GM23248 (cell line): ENCODE measurements at regions not wholly inside any gene's neighbourhood (a gene's known extent, or its start where the extent isn't known, plus 50 kb on each side); places are given as distances from the start of the nearest gene placed in this dataset.

Experiments
- DNase-seq: peaks from one replicate; pipeline ENCODE4 v3.0.0-alpha.2; 2015
- H2AFZ ChIP-seq: fragments of 200-600 bp; sonication (generic); 2 replicates; pipeline ENCODE4 v1.6.1; 2016; ENCODE audit warnings: antibody characterized with exemption
- H3F3A ChIP-seq: fragments of 200-600 bp; sonication (generic); 2 replicates; pipeline ENCODE4 v1.6.1; 2016; ENCODE audit warnings: mild to moderate bottlenecking, antibody characterized with exemption, mixed run types; ENCODE audit not compliant: insufficient read depth
- H3K27ac ChIP-seq: fragments of 200-600 bp; sonication (generic); 2 replicates; pipeline ENCODE4 v1.5.1; 2016; ENCODE audit warnings: mild to moderate bottlenecking
- H3K27me3 ChIP-seq: fragments of 200-600 bp; sonication (generic); replicated peaks from 2 replicates; pipeline ENCODE4 v1.6.1; 2016; ENCODE audit warnings: mild to moderate bottlenecking; ENCODE audit not compliant: insufficient read depth
- H3K36me3 ChIP-seq: fragments of 200-600 bp; sonication (generic); 2 replicates; pipeline ENCODE4 v1.6.1; 2016; ENCODE audit warnings: low read depth, mild to moderate bottlenecking
- H3K4me1 ChIP-seq: fragments of 200-600 bp; sonication (generic); 2 replicates; pipeline ENCODE4 v1.6.1; 2016; ENCODE audit warnings: mild to moderate bottlenecking; ENCODE audit not compliant: insufficient read depth
- H3K4me2 ChIP-seq: fragments of 200-600 bp; sonication (generic); one replicate; pipeline ENCODE4 v1.6.1; 2016; ENCODE audit warnings: mild to moderate bottlenecking; ENCODE audit not compliant: unreplicated experiment
- H3K4me3 ChIP-seq: fragments of 200-600 bp; sonication (generic); 2 replicates; pipeline ENCODE4 v1.5.1; 2016; ENCODE audit warnings: mild to moderate bottlenecking
- H3K79me2 ChIP-seq: fragments of 200-600 bp; sonication (generic); 2 replicates; pipeline ENCODE4 v1.6.1; 2016; ENCODE audit warnings: mild to moderate bottlenecking; ENCODE audit not compliant: insufficient read depth
- H3K9ac ChIP-seq: fragments of 200-600 bp; sonication (generic); 2 replicates; pipeline ENCODE4 v1.6.1; 2016; ENCODE audit warnings: mild to moderate bottlenecking
- H3K9me2 ChIP-seq: fragments of 200-600 bp; sonication (generic); 2 replicates; pipeline ENCODE4 v1.6.1; 2016; ENCODE audit warnings: mixed run types, mild to moderate bottlenecking, moderate library complexity; ENCODE audit not compliant: insufficient read depth
- H3K9me3 ChIP-seq: fragments of 200-600 bp; sonication (generic); one replicate; pipeline ENCODE4 v1.6.1; 2017; ENCODE audit warnings: low read depth
- H4K20me1 ChIP-seq: fragments of 200-600 bp; sonication (generic); 2 replicates; pipeline ENCODE4 v1.6.0; 2016; ENCODE audit not compliant: insufficient read depth
- EZH2 ChIP-seq: fragments of 200-600 bp; sonication (generic); IDR thresholded peaks from 2 replicates; pipeline ENCODE4 v1.6.1; 2018; ENCODE audit warnings: antibody characterized with exemption, mild to moderate bottlenecking; ENCODE audit not compliant: insufficient read depth, poor library complexity, severe bottlenecking
- EZH2phosphoT487 ChIP-seq: fragments of 200-600 bp; sonication (generic); IDR thresholded peaks from 2 replicates; pipeline ENCODE4 v1.6.1; 2018; ENCODE audit warnings: antibody characterized with exemption, moderate library complexity, mild to moderate bottlenecking, low read depth; ENCODE audit not compliant: insufficient read depth
- WGBS, 2 experiments: methylation state at CpG; one replicate each; pipeline ENCODE4 v1.1.6; 2015 to 2017; ENCODE audit warnings: low lambda C conversion rate in 2 of 2, low coverage in 1 of 2; ENCODE audit errors: missing lambda C conversion rate in 2 of 2; 5-methylcytosine and 5-hydroxymethylcytosine counted together
- in situ Hi-C: fragments of 300-500 bp; cut with MboI; formaldehyde crosslinking; loops from 2 replicates; pipeline ENCODE4 v1.15.0; 2020

- in situ Hi-C loops: no loop called here
- DNase-seq: peak; percentile 13
- Histone ChIP-seq H3K4me3 (no peak overlapping the region), H3K4me1 (peaks cover 62% of the 10 kb centered on the region), H3K36me3 (no peaks in the 10 kb centered on the region), H3K27ac (no peak overlapping the region), H3K79me2 (no peaks in the 10 kb centered on the region), H4K20me1 (no peaks in the 10 kb centered on the region), H3K27me3 (no peaks in the 10 kb centered on the region), H3K9me2 (no peaks in the 10 kb centered on the region), H3K4me2 (no peak overlapping the region), H3K9ac (no peak overlapping the region), H3F3A (peaks cover 34% of the 10 kb centered on the region), H3K9me3 (no peaks in the 10 kb centered on the region), H2AFZ (peak overlapping the region; percentile 21; the same call in 1 of the 2 replicates)
- 22 to 33% methylated on average over 1 of the region's 1 CpG for WGBS, 2 experiments
- TF ChIP-seq EZH2phosphoT487 (no peak), EZH2 (no peak)
Observed at GRCh38 chr6:71481011-71481410, 192.4 kb downstream of the OGFRL1 start.

- H3K9me3 ChIP-seq: no peaks in the 10 kb centered on the region
- peak overlapping the region; percentile 11 for H3K4me2 ChIP-seq
- H3K9me2 ChIP-seq: no peaks in the 10 kb centered on the region
- peak overlapping the region; percentile 55 for H2AFZ ChIP-seq
- H3K9ac ChIP-seq: no peak overlapping the region
- no peaks in the 10 kb centered on the region for H3K36me3 ChIP-seq
- no peaks in the 10 kb centered on the region for H3K79me2 ChIP-seq
- TF ChIP-seq EZH2: no peak
- no peak for TF ChIP-seq EZH2phosphoT487
- no peaks in the 10 kb centered on the region for H3K27me3 ChIP-seq
- in situ Hi-C loops: no loop called here
- DNase-seq: no peak
- H4K20me1 ChIP-seq: no peaks in the 10 kb centered on the region
- H3K4me3 ChIP-seq: no peak overlapping the region
- H3K27ac ChIP-seq: no peak overlapping the region
- peaks cover 30% of the 10 kb centered on the region for H3F3A ChIP-seq
- peaks cover 54% of the 10 kb centered on the region for H3K4me1 ChIP-seq
Observed at GRCh38 chr6:71481801-71482200, 193.2 kb downstream of the OGFRL1 start.

DNA sequence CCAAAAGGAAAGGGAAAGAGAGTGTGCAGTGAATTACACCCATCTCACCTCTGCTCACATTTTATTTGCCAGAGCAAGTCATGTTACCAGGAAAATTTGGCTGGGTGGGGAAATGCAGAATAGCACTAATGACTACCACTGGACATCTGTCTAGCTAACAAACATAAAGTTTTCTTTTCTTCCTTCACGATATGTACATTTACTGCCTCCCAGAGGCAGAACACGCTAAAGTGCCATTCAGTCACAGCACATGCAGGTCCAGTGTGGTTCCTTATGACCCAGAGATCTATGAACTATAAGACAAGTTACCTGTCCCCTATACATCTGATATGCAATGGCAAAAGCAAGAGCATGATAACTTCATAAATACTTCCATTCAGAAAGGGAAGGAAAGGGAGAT lies 194.1 kb downstream of the OGFRL1 start:
- TF ChIP-seq EZH2phosphoT487 (no peak), EZH2 (no peak)
- peak; percentile 43 for DNase-seq
- Histone ChIP-seq H4K20me1 (no peaks in the 10 kb centered on the region), H3K9ac (no peak overlapping the region), H3K4me1 (peaks cover 46% of the 10 kb centered on the region), H2AFZ (no peak overlapping the region), H3K79me2 (no peaks in the 10 kb centered on the region), H3K4me3 (no peak overlapping the region), H3F3A (peaks cover 29% of the 10 kb centered on the region), H3K9me2 (no peaks in the 10 kb centered on the region), H3K4me2 (no peak overlapping the region), H3K9me3 (no peaks in the 10 kb centered on the region), H3K27me3 (no peaks in the 10 kb centered on the region), H3K36me3 (no peaks in the 10 kb centered on the region), H3K27ac (no peak overlapping the region)
- in situ Hi-C loops: no loop called here
- 58 to 64% methylated on average over 2 of the region's 2 CpGs for WGBS, 2 experiments

DNA sequence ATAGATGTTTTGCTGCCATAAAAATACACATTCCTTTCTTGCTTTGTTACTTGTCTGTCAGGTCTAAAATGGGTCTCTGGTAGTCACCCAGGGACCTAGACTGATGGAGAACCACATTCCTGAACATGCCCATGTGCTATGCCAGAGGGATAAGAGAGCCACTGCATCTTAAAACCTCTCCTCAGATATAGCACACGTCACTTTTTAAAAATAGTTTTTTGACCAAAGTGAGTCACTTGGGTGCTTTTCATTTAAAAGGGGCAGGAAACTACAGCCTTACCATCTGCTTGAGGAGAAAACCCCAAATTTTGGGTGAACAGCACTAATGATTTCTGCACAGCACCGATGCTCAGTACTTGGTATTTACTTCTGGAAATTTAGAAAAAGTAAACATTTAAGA lies 197.8 kb downstream of the OGFRL1 start:
- in situ Hi-C loops: no loop called here

DNA sequence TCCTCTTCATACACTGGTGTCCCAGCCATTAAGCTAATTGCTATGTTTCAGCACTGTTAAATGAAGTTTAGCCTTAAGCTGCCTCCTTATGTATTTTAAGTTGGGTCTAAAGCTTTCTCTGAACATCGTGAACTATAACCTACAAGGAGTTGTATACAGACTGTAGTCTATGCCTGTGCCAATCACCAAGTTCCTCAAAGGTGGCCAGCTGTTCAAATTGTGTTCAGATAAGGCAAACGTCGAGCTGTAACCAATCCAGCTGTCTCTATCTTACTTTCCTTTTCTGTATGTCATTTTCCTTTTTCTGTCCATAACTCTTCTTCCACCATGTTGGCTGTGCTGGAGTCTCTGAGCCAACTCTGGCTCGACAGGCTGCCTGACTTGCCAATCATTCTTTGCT lies 199.6 kb downstream of the OGFRL1 start:
- Histone ChIP-seq H3F3A (0 out of 2 replicates have a peak, but pooled peaks cover 4% of the 10 kb centered on the region), H3K27me3 (no peaks in the 10 kb centered on the region), H3K27ac (no peak overlapping the region), H3K36me3 (no peaks in the 10 kb centered on the region), H3K9me2 (no peaks in the 10 kb centered on the region), H4K20me1 (no peaks in the 10 kb centered on the region), H3K9ac (no peak overlapping the region), H3K4me3 (no peak overlapping the region), H2AFZ (no peak overlapping the region), H3K9me3 (no peaks in the 10 kb centered on the region), H3K4me1 (peaks cover 15% of the 10 kb centered on the region), H3K79me2 (no peaks in the 10 kb centered on the region), H3K4me2 (no peak overlapping the region)
- in situ Hi-C loops: no loop called here
- no peak for TF ChIP-seq EZH2phosphoT487
- no peak for TF ChIP-seq EZH2
- DNase-seq: no peak
- 81 to 88% methylated on average over 4 of the region's 4 CpGs for WGBS, 2 experiments

More for the DNA sequence above, 197.8 kb downstream of the OGFRL1 start:
- H3K4me2 ChIP-seq: no peak overlapping the region
- H3F3A ChIP-seq: 0 out of 2 replicates have a peak, but pooled peaks cover 4% of the 10 kb centered on the region
- no peaks in the 10 kb centered on the region for H3K27me3 ChIP-seq
- no peaks in the 10 kb centered on the region for H3K79me2 ChIP-seq
- no peak overlapping the region for H3K4me3 ChIP-seq
- no peak overlapping the region for H3K27ac ChIP-seq
- no peaks in the 10 kb centered on the region for H3K36me3 ChIP-seq
- TF ChIP-seq EZH2phosphoT487 (no peak), EZH2 (no peak)
- WGBS, 2 experiments: 74 to 78% methylated on average over 2 of the region's 2 CpGs
- no peaks in the 10 kb centered on the region for H3K9me2 ChIP-seq
- peak; percentile 46 for DNase-seq
- H2AFZ ChIP-seq: no peak overlapping the region
- no peak overlapping the region for H3K9ac ChIP-seq
- no peaks in the 10 kb centered on the region for H4K20me1 ChIP-seq
- peaks cover 26% of the 10 kb centered on the region for H3K4me1 ChIP-seq
- no peaks in the 10 kb centered on the region for H3K9me3 ChIP-seq
